HepG2 (cell line): ENCODE measurements at regions not wholly inside any gene's neighbourhood (a gene's known extent, or its start where the extent isn't known, plus 50 kb on each side); places are given as distances from the start of the nearest gene placed in this dataset.

Experiments used
- ATAC-seq: fragments of 200-7000 bp; cut with Tn5 transposase; 3 replicates; pipeline ENCODE4 v1.9.1; 2020; ENCODE audit warnings: mild to moderate bottlenecking, moderate library complexity
- BruUV-seq: library from RNA; stranded (reverse); fragments of 400-500 nt; replicated peaks from 2 replicates; lab custom pipeline; 2021; lab: Mats Ljungman, UMichigan
- CTCF ChIA-PET: fragments of 300-600 bp; formaldehyde crosslinking; extraction: SDS; loops from one replicate; lab custom pipeline; 2021; ENCODE audit warnings: low total read pairs, inconsistent platforms, low intra/inter-chr PET ratio; lab: Yijun Ruan, JAX
- POLR2A ChIA-PET: fragments of 350-600 bp; sonication (Branson Sonifier 250); formaldehyde crosslinking; loops from one replicate; lab custom pipeline; 2020; ENCODE audit warnings: antibody characterized with exemption, inconsistent platforms; lab: Yijun Ruan, JAX
- DNase-seq: peaks from one replicate; pipeline ENCODE4 v3.0.0-alpha.2; 2015; ENCODE audit warnings: low spot score
- FAIRE-seq: peaks from 3 replicates; lab custom pipeline; 2011; peaks lifted over from hg19 to GRCh38; lab: Jason Lieb, UNC
- H2AFZ ChIP-seq: one replicate; pipeline ENCODE4 v1.6.1; 2011; ENCODE audit warnings: low read length, inconsistent platforms
- H3K27ac ChIP-seq: fragments of 300-600 bp; 3 replicates; pipeline ENCODE4 v1.8.0; 2011; ENCODE audit warnings: mixed run types, mild to moderate bottlenecking, mixed read lengths, low read length, inconsistent platforms; ENCODE audit not compliant: insufficient read depth; ENCODE audit errors: extremely low read length
- H3K27me3 ChIP-seq, 2 experiments: fragments of 200-600 bp in 1 of 2; 2 replicates in 1 of 2; 3 replicates in 1 of 2; pipeline versions ENCODE4 v1.6.0 to v1.8.0; 2011; ENCODE audit warnings: low read length in 2 of 2, mild to moderate bottlenecking in 2 of 2, moderate library complexity in 2 of 2, inconsistent platforms in 1 of 2; ENCODE audit not compliant: insufficient read depth in 2 of 2, control insufficient read depth in 1 of 2
- H3K36me3 ChIP-seq, 2 experiments: fragments of 200-600 bp in 1 of 2; replicated peaks in 1 of 2; 2 replicates in 1 of 2; 3 replicates in 1 of 2; pipeline versions ENCODE4 v1.5.1 to v1.8.0; 2011; ENCODE audit warnings: low read length in 2 of 2, inconsistent platforms in 1 of 2; ENCODE audit not compliant: insufficient read depth in 2 of 2, control insufficient read depth in 1 of 2
- H3K4me1 ChIP-seq: 2 replicates; pipeline ENCODE4 v1.5.1; 2012; ENCODE audit warnings: low read length, inconsistent platforms; ENCODE audit not compliant: insufficient read depth
- H3K4me2 ChIP-seq: 2 replicates; pipeline ENCODE4 v1.6.0; 2011; ENCODE audit warnings: low read depth, low read length, inconsistent platforms
- H3K4me3 ChIP-seq, 3 experiments: fragments of 200-600 bp in 1 of 3; sonication (generic), shearing (Covaris generic) in 1 of 3; replicated peaks in 1 of 3; 2 replicates each; pipeline ENCODE4 v1.5.1; 2011 to 2016; ENCODE audit warnings: low read length in 3 of 3, inconsistent platforms in 2 of 3, low read depth in 2 of 3, mild to moderate bottlenecking in 2 of 3, control low read depth in 1 of 3, mixed read lengths in 1 of 3; ENCODE audit not compliant: insufficient read depth in 1 of 3
- H3K79me2 ChIP-seq: one replicate; pipeline ENCODE4 v1.6.1; 2011; ENCODE audit warnings: low read length, inconsistent platforms; ENCODE audit not compliant: insufficient read depth
- H3K9ac ChIP-seq: 2 replicates; pipeline ENCODE4 v1.6.0; 2011; ENCODE audit warnings: mild to moderate bottlenecking, low read depth, low read length, inconsistent platforms; ENCODE audit not compliant: insufficient read depth
- H3K9me3 ChIP-seq: 2 replicates; pipeline ENCODE4 v1.5.1; 2012; ENCODE audit warnings: mild to moderate bottlenecking, low read length
- H4K20me1 ChIP-seq: 2 replicates; pipeline ENCODE4 v1.6.0; 2011; ENCODE audit warnings: inconsistent platforms, mild to moderate bottlenecking, low read length, moderate library complexity; ENCODE audit not compliant: insufficient read depth
- CBX5 ChIP-seq: sonication (generic); formaldehyde crosslinking; IDR thresholded peaks from 2 replicates; pipeline ENCODE4 v1.4.0; 2020; ENCODE audit warnings: missing genetic modification reagents, borderline replicate concordance
- HOXA7 ChIP-seq: sonication (generic); formaldehyde crosslinking; IDR thresholded peaks from 2 replicates; pipeline ENCODE4 v1.8.1; 2022; ENCODE audit warnings: mild to moderate bottlenecking, missing genetic modification reagents, moderate library complexity
- KDM3A ChIP-seq: IDR thresholded peaks from 2 replicates; pipeline ENCODE4 v1.6.1; 2018; ENCODE audit warnings: low read depth, missing compliant biosample characterization
- NFKB2 ChIP-seq: sonication (generic); formaldehyde crosslinking; IDR thresholded peaks from 2 replicates; pipeline ENCODE4 v1.4.0; 2020; ENCODE audit warnings: missing genetic modification reagents, borderline replicate concordance
- NR2F6 ChIP-seq, 2 experiments: IDR thresholded peaks; 2 replicates each; pipeline ENCODE4 v1.6.1; 2016; ENCODE audit warnings: antibody characterized with exemption in 1 of 2, mild to moderate bottlenecking in 1 of 2
- RBFOX2 ChIP-seq: fragments of 200-400 bp; formaldehyde crosslinking; IDR thresholded peaks from 2 replicates; pipeline ENCODE4 v1.6.1; 2017; ENCODE audit warnings: low read depth, mild to moderate bottlenecking, low read length
- SIX4 ChIP-seq: sonication (generic); formaldehyde crosslinking; IDR thresholded peaks from 2 replicates; pipeline ENCODE4 v1.4.0; 2020; ENCODE audit warnings: missing genetic modification reagents
- ZNF33B ChIP-seq: sonication (generic); formaldehyde crosslinking; IDR thresholded peaks from 2 replicates; pipeline ENCODE4 v1.5.1; 2020; ENCODE audit warnings: mild to moderate bottlenecking, missing genetic modification reagents
- ZNF709 ChIP-seq: sonication (generic); formaldehyde crosslinking; IDR thresholded peaks from 2 replicates; pipeline ENCODE4 v1.5.0; 2020; ENCODE audit warnings: mild to moderate bottlenecking, missing genetic modification reagents
- ZSCAN29 ChIP-seq: sonication (generic); formaldehyde crosslinking; conservative IDR thresholded peaks from 2 replicates; pipeline ENCODE4 v1.4.0; 2020; ENCODE audit warnings: mild to moderate bottlenecking, missing genetic modification reagents
- WGBS: methylation state at CpG from one replicate; pipeline ENCODE4 v1.1.6; 2017; ENCODE audit warnings: low lambda C conversion rate; 5-methylcytosine and 5-hydroxymethylcytosine counted together
- in situ Hi-C: cut with HindIII; loops from 2 replicates; pipeline ENCODE4 v1.10.0; 2017; ENCODE audit warnings: low pct_unique_long_range_greater_than_20kb; ENCODE audit not compliant: extremely low pct_ligation_motif_present
- intact Hi-C: fragments of 100-400 bp; cut with micrococcal nuclease; formaldehyde crosslinking; loops from one replicate; pipeline ENCODE4 v1.10.0; 2022; ENCODE audit not compliant: unreplicated experiment
- TF ChIP-seq, protein P1 (sequence below): sonication (generic); formaldehyde crosslinking; IDR thresholded peaks from 2 replicates; pipeline ENCODE4 v1.5.0; 2020; ENCODE audit warnings: mild to moderate bottlenecking, missing genetic modification reagents
- TF ChIP-seq, protein P2 (sequence below): sonication (generic); formaldehyde crosslinking; IDR thresholded peaks from 2 replicates; pipeline ENCODE4 v1.5.1; 2020; ENCODE audit warnings: mild to moderate bottlenecking, missing genetic modification reagents
- TF ChIP-seq, protein P3 (sequence below): sonication (generic); formaldehyde crosslinking; IDR thresholded peaks from 2 replicates; pipeline ENCODE4 v1.5.0; 2020; ENCODE audit warnings: mild to moderate bottlenecking, missing genetic modification reagents, borderline replicate concordance
- TF ChIP-seq, protein P4 (sequence below): sonication (generic); formaldehyde crosslinking; IDR thresholded peaks from 2 replicates; pipeline ENCODE4 v1.8.0; 2022; ENCODE audit warnings: mild to moderate bottlenecking, missing genetic modification reagents; ENCODE audit not compliant: insufficient replicate concordance
- TF ChIP-seq, protein P5 (sequence below): sonication (generic); formaldehyde crosslinking; IDR thresholded peaks from 2 replicates; pipeline ENCODE4 v1.4.0; 2020; ENCODE audit warnings: missing genetic modification reagents; ENCODE audit errors: not compliant biosample characterization

DNA sequence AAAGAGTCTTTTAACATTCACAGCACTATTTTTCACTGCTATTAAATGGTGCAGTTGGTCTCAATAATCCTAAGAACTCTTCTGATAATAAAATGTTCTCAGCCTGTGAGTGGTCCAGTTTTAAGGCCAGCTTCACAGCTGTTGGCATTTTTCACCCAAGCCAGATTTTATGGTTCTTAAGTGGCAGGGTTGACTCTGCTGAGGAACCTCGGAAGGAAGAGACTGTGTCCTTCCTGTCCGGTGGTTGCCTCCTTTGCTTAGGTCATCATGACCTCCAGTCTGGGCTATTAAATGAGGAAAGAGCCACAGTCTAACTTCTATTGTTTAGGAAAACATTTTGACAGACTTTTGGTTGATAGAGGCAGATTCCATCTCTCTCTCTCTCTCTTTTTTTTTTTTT lies 112.5 kb upstream of the SERBP1 start:
- in situ Hi-C loops = no loop called here
- no peak overlapping the region for H3K27ac ChIP-seq
- H3K4me3 ChIP-seq = no peak overlapping the region
- H3K79me2 ChIP-seq = no peaks in the 10 kb centered on the region
- TF ChIP-seq NR2F6 (IDR thresholded peaks at IDR 0.05) = no peak
- no peak for TF ChIP-seq NR2F6 (CRISPR knock-in tag; IDR thresholded peaks at IDR 0.05)
- no peak for TF ChIP-seq ZSCAN29 (CRISPR knock-in tag)
- no peak for TF ChIP-seq CBX5 (CRISPR knock-in tag)
- TF ChIP-seq NFKB2 (CRISPR knock-in tag) = no peak
- TF ChIP-seq RBFOX2 = no peak
- no peak for TF ChIP-seq HOXA7 (CRISPR knock-in tag)
- TF ChIP-seq, protein P1, sequence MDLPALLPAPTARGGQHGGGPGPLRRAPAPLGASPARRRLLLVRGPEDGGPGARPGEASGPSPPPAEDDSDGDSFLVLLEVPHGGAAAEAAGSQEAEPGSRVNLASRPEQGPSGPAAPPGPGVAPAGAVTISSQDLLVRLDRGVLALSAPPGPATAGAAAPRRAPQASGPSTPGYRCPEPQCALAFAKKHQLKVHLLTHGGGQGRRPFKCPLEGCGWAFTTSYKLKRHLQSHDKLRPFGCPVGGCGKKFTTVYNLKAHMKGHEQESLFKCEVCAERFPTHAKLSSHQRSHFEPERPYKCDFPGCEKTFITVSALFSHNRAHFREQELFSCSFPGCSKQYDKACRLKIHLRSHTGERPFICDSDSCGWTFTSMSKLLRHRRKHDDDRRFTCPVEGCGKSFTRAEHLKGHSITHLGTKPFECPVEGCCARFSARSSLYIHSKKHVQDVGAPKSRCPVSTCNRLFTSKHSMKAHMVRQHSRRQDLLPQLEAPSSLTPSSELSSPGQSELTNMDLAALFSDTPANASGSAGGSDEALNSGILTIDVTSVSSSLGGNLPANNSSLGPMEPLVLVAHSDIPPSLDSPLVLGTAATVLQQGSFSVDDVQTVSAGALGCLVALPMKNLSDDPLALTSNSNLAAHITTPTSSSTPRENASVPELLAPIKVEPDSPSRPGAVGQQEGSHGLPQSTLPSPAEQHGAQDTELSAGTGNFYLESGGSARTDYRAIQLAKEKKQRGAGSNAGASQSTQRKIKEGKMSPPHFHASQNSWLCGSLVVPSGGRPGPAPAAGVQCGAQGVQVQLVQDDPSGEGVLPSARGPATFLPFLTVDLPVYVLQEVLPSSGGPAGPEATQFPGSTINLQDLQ (CRISPR knock-in tag) = no peak
- no peak for TF ChIP-seq SIX4 (CRISPR knock-in tag)
- no peak for TF ChIP-seq KDM3A (CRISPR knock-in tag)
- TF ChIP-seq, protein P2, sequence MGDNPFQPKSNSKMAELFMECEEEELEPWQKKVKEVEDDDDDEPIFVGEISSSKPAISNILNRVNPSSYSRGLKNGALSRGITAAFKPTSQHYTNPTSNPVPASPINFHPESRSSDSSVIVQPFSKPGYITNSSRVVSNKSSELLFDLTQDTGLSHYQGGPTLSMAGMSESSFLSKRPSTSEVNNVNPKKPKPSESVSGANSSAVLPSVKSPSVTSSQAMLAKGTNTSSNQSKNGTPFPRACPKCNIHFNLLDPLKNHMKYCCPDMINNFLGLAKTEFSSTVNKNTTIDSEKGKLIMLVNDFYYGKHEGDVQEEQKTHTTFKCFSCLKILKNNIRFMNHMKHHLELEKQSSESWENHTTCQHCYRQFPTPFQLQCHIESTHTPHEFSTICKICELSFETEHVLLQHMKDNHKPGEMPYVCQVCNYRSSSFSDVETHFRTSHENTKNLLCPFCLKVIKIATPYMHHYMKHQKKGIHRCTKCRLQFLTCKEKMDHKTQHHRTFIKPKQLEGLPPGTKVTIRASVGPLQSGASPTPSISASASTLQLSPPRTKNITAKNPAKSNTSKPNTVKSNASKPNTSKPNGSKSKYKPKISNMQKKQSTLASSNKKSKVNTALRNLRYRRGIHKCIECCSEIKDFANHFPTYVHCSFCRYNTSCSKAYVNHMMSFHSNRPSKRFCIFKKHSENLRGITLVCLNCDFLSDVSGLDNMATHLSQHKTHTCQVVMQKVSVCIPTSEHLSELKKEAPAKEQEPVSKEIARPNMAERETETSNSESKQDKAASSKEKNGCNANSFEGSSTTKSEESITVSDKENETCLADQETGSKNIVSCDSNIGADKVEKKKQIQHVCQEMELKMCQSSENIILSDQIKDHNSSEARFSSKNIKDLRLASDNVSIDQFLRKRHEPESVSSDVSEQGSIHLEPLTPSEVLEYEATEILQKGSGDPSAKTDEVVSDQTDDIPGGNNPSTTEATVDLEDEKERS (CRISPR knock-in tag) = no peak
- TF ChIP-seq, protein P3, sequence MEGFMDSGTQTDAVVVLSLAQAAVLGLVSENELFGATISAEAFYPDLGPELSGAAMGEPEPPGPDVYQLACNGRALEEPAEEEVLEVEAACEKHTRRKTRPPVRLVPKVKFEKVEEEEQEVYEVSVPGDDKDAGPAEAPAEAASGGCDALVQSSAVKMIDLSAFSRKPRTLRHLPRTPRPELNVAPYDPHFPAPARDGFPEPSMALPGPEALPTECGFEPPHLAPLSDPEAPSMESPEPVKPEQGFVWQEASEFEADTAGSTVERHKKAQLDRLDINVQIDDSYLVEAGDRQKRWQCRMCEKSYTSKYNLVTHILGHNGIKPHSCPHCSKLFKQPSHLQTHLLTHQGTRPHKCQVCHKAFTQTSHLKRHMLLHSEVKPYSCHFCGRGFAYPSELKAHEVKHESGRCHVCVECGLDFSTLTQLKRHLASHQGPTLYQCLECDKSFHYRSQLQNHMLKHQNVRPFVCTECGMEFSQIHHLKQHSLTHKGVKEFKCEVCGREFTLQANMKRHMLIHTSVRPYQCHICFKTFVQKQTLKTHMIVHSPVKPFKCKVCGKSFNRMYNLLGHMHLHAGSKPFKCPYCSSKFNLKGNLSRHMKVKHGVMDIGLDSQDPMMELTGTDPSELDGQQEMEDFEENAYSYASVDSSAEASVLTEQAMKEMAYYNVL = no peak
- TF ChIP-seq ZNF709 (CRISPR knock-in tag) = no peak
- TF ChIP-seq, protein P4, sequence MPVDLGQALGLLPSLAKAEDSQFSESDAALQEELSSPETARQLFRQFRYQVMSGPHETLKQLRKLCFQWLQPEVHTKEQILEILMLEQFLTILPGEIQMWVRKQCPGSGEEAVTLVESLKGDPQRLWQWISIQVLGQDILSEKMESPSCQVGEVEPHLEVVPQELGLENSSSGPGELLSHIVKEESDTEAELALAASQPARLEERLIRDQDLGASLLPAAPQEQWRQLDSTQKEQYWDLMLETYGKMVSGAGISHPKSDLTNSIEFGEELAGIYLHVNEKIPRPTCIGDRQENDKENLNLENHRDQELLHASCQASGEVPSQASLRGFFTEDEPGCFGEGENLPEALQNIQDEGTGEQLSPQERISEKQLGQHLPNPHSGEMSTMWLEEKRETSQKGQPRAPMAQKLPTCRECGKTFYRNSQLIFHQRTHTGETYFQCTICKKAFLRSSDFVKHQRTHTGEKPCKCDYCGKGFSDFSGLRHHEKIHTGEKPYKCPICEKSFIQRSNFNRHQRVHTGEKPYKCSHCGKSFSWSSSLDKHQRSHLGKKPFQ = no peak
- TF ChIP-seq ZNF33B (CRISPR knock-in tag) = no peak
- TF ChIP-seq, protein P5, sequence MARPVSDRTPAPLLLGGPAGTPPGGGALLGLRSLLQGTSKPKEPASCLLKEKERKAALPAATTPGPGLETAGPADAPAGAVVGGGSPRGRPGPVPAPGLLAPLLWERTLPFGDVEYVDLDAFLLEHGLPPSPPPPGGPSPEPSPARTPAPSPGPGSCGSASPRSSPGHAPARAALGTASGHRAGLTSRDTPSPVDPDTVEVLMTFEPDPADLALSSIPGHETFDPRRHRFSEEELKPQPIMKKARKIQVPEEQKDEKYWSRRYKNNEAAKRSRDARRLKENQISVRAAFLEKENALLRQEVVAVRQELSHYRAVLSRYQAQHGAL (CRISPR knock-in tag) = no peak
- peaks cover 16% of the 10 kb centered on the region for H3K4me1 ChIP-seq
- no peak overlapping the region for H3K4me2 ChIP-seq
- no peak for ATAC-seq
- no peaks in the 10 kb centered on the region for H3K36me3 ChIP-seq
- CTCF ChIA-PET = no interaction called here
- H2AFZ ChIP-seq = no peak overlapping the region
- no peaks in the 10 kb centered on the region for H3K27me3 ChIP-seq
- no TSS peak for BruUV-seq
- H4K20me1 ChIP-seq = no peaks in the 10 kb centered on the region
- H3K9me3 ChIP-seq = no peaks in the 10 kb centered on the region
- POLR2A ChIA-PET = no interaction called here
- FAIRE-seq = no peak
- no peak for DNase-seq
- H3K9ac ChIP-seq = no peak overlapping the region
- no CpG with 5 or more reads among the region's 2 CpGs for WGBS
- intact Hi-C loops = no loop called here
